SKM-1 (cell line): ENCODE measurements at regions not wholly inside any gene's neighbourhood (a gene's known extent, or its start where the extent isn't known, plus 50 kb on each side); places are given as distances from the start of the nearest gene placed in this dataset.

Experiments used
- DNase-seq: peaks from one replicate; lab custom pipeline; 2025; ENCODE audit not compliant: unreplicated experiment; lab: John Stamatoyannopoulos, UW

DNA sequence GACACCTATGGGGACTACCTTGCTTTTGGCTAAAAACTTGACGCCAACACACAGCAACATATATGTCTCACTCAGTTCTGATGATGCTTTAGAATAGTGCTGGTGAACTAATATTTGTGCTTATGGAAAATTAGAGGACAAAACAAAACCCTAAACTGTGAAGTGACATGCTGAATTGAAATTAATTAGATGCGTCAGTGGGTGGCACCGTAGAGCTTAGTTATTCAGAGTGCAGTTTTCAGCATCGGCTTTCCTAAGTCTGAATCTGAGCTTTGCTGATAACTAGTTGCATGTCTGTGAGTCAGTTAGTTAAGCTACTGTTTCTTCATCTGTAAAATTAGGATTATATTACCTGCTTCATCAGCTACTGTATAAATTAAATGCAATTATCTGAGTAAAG lies 245.0 kb upstream of the SORCS1 start:
- DNase-seq: no peak

DNA sequence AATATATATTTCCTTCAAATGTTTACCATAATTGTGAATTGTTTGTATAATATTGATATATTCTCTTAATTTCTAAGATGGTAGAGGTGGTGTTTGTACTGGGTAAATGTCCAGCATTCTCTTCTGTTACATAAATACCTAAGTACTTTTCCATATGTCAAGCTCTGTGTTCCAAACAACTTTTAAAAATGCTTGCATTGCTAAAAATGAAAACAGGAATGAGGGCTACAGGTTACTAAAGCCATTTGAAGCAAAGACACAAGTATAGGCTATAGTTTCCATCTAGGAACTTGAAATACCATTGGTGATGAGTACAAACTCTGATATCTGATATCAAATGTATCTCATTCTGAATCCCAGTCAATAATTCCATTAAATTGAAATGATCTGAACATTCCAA lies 233.6 kb upstream of the SORCS1 start:
- no peak for DNase-seq

GRCh38 chr10:107391901-107392300 lies 227.4 kb upstream of the SORCS1 start:
- no peak for DNase-seq

- no peak for DNase-seq
These were observed 226.1 kb upstream of the SORCS1 start for GRCh38 chr10:107390563-107390962.

DNA sequence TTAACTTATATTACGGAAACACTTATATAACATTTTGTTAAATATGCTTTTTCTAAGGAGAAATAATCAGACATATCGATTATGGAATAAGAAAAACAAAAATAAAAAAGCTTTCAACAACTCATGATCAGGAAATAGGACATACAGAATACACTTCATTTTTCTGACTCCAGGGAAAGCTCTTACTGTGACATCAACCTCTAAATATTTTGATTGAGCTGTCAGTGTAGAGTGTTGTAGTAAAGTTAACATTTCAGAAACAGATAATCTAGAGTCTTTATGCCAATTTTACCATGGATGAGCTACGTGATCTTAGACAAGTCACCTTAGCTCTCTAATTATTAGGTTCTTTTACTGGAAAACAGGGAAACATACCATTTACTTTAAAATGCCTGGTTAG lies 218.9 kb upstream of the SORCS1 start:
- DNase-seq: no peak

- DNase-seq: no peak
These were observed 215.1 kb upstream of the SORCS1 start for GRCh38 chr10:107379601-107380000.

- no peak for DNase-seq
These were observed 207.3 kb upstream of the SORCS1 start for GRCh38 chr10:107371801-107372200.

GRCh38 chr10:107364872-107365271 lies 200.4 kb upstream of the SORCS1 start:
- DNase-seq: no peak

- DNase-seq: no peak
These were observed 197.8 kb upstream of the SORCS1 start for GRCh38 chr10:107362306-107362705.

DNA sequence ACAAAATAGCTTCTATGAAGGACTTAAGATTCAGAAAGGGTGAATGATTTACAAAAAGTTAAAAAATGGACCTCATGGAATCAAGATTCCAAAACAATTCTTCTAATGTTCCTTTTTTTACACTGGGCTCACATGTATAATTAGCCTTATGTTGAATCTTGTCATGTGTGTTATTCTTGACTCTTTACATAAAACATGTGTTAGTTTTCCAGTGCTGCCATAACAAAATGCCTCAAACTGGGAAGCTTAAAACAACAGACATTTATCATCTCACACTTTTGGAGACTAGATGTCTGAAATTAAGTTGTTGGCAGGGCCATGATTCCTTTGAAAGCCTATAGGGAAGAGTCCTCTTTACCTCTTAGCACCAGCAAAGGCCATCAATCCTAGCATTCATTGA lies 192.5 kb upstream of the SORCS1 start:
- DNase-seq: no peak

DNA sequence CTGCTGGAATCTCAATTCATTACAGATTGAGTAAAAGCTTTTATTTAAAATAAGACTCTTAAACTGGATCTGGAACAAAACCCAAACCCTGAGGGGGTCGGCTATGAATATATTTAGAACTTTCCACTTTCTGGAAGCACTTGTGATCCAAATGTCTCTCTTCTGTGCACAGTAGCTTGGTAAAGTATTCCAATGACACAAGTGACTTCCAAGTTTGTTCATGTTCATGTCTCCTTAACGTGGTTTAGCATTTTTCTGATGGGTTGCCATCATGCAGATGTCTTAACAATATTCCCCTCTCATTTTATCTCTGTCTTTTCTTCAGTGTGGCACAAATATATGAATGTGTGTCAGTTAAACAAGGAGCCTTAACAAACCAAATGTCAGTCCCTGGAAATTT lies 191.9 kb upstream of the SORCS1 start:
- DNase-seq: no peak

- DNase-seq: no peak
These were observed 178.2 kb upstream of the SORCS1 start for GRCh38 chr10:107342711-107343110.

GRCh38 chr10:107341281-107341680 lies 176.8 kb upstream of the SORCS1 start:
- DNase-seq: no peak

GRCh38 chr10:107340326-107340725 lies 175.8 kb upstream of the SORCS1 start:
- DNase-seq: peak; percentile 52

DNA sequence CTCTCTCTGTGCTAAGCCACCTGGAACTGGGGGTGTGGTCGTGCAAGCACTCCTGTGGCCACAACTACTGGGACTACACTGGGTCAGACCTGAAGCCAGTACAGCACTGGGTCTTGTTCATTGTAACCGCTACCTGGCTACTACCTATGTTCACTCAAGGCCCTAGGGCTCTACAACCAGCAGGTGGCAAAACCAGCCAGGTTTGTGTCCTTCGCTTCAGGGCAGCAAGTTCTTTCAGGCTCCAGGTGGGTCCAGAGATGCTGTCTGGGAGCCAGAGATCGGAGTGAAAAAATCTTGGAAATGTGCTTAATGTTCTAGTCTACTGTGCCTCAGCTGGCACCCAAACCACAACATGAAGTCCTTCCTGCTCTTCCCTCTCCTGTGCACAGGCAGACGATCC lies 171.6 kb upstream of the SORCS1 start:
- no peak for DNase-seq

DNA sequence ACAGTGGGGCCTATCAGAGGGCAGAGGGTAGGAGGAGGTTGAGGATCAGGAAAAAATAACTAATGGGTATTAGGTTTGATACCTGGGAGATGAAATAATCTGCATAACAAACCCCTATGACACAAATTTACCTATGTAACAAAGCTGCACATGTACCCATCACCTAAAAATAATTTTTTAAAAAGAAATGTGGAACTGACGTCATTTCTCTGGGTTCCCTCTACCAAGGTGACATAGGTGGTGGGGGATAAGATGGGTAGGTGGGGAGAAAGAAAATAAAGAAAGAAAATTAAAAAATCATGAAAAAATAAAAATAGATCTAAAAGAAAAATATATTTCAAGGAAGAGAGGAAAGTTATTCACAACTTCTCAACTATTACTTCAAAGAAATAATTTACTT lies 153.1 kb upstream of the SORCS1 start:
- DNase-seq: no peak

DNA sequence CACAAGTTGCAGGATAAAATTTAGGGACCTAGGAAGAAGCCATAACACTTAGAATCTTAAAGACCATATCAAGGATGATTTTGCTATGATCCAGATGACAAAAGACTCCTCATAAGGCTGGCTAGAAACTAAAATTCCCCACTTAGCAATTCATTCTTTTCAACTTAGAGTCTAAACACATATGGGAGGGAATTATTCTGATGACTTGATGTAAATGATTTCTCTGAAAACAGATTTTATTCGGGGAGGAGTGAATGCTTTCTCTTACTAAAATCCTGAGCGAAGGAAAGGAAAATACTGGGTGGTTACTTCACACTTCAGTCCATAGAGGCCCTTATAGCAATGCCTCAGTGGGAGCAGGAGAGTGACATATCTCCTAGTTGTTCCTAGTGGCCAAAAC lies 138.7 kb upstream of the SORCS1 start:
- no peak for DNase-seq

GRCh38 chr10:107299606-107300005 lies 135.1 kb upstream of the SORCS1 start:
- no peak for DNase-seq

- no peak for DNase-seq
These were observed 119.7 kb upstream of the SORCS1 start for GRCh38 chr10:107284187-107284586.

DNA sequence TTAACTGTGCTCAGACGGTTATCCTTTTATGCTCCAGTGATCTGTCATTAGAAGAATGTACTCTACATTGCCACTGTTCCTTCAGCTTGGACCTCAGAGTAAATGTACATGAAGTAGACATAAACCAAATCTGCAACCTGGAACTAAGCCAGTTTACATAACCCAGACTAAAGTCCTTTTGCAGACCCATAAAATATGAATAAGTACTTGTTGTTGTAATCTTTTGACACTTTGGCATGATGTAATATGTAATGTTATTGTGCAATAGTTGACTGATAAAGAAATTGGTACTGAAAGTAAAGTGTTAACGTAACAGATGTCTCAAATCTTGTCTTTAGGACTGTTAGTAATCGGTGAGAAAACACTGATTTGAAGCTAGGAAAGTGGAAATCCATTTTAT lies 115.8 kb upstream of the SORCS1 start:
- no peak for DNase-seq

DNA sequence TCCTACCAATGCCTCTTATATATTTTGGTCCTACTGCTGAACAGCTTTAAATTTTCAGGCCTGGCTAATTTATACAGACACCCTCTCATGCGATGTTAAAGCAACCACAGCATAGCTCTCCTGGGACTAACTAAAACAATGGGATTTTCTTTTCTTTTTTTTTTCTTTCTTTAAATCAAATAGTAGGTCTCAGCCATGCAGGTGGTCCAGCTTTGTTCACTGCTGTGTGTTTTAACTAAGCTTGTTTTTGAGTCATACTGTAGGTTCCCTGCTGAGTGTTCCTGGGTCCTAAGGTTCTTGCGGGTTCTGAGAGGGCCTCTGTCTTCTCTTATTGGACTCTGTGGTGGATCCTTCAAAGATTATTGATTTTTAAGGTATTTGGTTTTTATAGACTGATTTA lies 113.1 kb upstream of the SORCS1 start:
- no peak for DNase-seq

DNA sequence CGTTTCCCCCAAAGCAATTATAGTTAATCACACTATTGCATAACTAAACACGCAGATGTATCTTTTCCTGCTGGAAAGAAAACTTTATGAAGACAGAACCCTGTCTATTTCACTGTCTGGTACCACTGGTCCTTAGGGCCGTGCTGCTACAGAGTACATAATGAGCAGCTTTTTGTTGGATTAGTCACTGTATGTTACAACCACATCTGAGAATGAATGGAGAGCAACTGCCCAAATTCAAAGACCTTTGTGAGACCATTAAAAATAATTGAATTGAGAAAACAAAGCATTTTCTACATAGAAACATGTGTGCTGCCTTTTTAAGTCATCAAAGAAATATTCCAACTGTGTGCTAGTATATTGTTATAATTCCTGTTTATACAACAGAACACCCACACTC lies 111.3 kb upstream of the SORCS1 start:
- no peak for DNase-seq

DNA sequence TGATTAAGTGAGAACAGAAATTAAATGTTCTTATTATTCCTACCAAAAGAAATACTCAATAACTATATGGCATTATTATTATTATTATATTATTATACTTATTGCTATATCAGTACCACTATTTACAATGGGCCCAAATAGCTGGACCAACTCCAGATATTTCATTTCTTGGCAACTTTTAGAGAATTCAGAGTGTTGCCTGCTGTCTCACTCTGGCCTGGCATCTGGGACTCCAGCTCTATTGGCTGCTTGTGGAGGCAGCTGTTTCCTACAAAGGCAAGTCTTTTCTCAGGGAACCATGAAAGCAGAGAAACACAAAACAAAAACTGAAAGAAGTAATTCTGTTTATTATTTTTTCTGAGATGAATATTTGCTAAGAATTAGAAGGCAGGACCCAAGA lies 105.1 kb upstream of the SORCS1 start:
- no peak for DNase-seq

DNA sequence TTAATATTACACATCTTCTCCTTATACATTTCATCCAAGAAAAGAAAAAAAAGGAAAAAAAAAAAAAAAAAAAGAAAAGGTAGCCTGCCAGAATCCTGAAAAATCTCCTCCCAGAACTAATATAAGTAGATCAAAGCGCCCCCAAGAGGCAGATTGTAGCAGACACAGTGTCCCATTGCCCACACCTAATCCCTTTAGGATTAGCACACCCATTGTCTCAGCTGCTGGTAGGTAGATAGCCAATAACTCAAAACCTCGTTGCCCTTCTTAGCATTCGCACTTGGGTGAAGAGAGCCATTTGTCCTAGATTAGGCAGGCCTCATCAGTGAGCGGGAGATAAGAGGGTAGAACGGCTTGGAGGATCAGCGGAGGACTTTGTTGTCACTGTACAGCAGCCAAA lies 100.2 kb upstream of the SORCS1 start:
- DNase-seq: no peak
